ENCODE measurements at regions not wholly inside any gene's neighbourhood (a gene's known extent, or its start where the extent isn't known, plus 50 kb on each side); places are given as distances from the start of the nearest gene placed in this dataset.

DNA sequence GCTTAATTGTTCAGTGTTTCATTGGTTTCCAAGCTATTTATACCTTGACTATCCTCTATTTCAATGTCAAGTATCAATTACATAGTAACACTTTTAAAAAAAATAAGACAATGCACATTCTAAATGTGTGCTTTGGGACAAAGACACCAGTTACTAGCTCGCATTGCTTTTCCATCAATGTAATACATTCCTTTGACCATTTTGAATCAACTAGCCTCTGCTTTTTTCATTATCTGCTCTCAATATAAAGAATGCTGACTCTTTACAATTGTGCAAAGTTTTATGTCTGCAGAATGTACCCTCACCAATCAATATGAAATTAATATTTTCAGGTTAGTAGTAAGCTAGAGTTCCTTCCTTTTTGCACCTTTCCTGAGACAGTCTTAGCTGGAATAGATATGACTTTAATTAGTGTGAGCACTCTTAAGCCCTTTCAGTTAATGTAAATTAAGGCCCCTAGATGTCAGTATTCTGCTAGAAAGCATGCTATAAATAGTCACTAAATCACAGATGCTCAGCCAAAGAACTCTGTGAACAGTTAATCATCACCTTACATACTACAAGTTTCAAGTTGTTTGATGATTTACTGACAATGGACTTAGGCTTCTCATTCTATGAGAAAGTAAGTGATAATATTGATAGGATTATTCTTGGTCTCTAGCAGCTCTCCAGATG, 413.6 kb downstream of the PTH2R start:
- TF ChIP-seq POLR2A (IDR thresholded peaks at IDR 0.05): no peak
- TF ChIP-seq, protein P1, sequence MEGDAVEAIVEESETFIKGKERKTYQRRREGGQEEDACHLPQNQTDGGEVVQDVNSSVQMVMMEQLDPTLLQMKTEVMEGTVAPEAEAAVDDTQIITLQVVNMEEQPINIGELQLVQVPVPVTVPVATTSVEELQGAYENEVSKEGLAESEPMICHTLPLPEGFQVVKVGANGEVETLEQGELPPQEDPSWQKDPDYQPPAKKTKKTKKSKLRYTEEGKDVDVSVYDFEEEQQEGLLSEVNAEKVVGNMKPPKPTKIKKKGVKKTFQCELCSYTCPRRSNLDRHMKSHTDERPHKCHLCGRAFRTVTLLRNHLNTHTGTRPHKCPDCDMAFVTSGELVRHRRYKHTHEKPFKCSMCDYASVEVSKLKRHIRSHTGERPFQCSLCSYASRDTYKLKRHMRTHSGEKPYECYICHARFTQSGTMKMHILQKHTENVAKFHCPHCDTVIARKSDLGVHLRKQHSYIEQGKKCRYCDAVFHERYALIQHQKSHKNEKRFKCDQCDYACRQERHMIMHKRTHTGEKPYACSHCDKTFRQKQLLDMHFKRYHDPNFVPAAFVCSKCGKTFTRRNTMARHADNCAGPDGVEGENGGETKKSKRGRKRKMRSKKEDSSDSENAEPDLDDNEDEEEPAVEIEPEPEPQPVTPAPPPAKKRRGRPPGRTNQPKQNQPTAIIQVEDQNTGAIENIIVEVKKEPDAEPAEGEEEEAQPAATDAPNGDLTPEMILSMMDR (IDR thresholded peaks at IDR 0.05): no peak

Data from uterus (tissue), 2 donors.